SK-N-MC (cell line): ENCODE measurements at regions not wholly inside any gene's neighbourhood (a gene's known extent, or its start where the extent isn't known, plus 50 kb on each side); places are given as distances from the start of the nearest gene placed in this dataset.
"Not testable (repeated sequence)": the region's sequence is repeated elsewhere in the genome, so short reads cannot be mapped to it uniquely, and the experiment has no call there.

ENCODE experiments used
- DNase-seq: peaks from one replicate; pipeline ENCODE4 v3.0.0-alpha.2; 2011; ENCODE audit warnings: low read depth, low spot score
- H3K27ac ChIP-seq: fragments of 200-600 bp; sonication (generic); 2 replicates; pipeline ENCODE4 v1.5.1; 2016; ENCODE audit warnings: mixed run types
- H3K36me3 ChIP-seq: fragments of 200-600 bp; sonication (generic); 2 replicates; pipeline ENCODE4 v1.6.1; 2017; ENCODE audit warnings: antibody characterized with exemption, low read length, mixed read lengths; ENCODE audit not compliant: insufficient read depth
- H3K4me3 ChIP-seq: fragments of 200-600 bp; sonication (generic); 2 replicates; pipeline ENCODE4 v1.5.1; 2016
- H3K9ac ChIP-seq: fragments of 200-600 bp; sonication (generic); 2 replicates; pipeline ENCODE4 v1.8.0; 2017; ENCODE audit warnings: mixed run types, mixed read lengths; ENCODE audit not compliant: insufficient read length
- H3K9me3 ChIP-seq: fragments of 200-600 bp; sonication (generic); 2 replicates; pipeline ENCODE4 v1.6.1; 2017; ENCODE audit warnings: low read depth, mild to moderate bottlenecking, antibody characterized with exemption, low read length, moderate library complexity, mixed read lengths
- EZH2 ChIP-seq: fragments of 200-600 bp; sonication (generic); IDR thresholded peaks from one replicate; pipeline ENCODE4 v1.6.1; 2017; ENCODE audit warnings: antibody characterized with exemption
- FOXP2 ChIP-seq: optimal IDR thresholded peaks from 2 replicates; pipeline ENCODE3; 2011; ENCODE audit warnings: mild to moderate bottlenecking, moderate library complexity; ENCODE audit not compliant: insufficient read depth; ENCODE audit errors: extremely low read length, control extremely low read depth
- POLR2AphosphoS5 ChIP-seq: IDR thresholded peaks from 2 replicates; pipeline ENCODE4 v1.6.1; 2012; ENCODE audit warnings: mild to moderate bottlenecking, low read depth, low read length, borderline replicate concordance

GRCh38 chr5:93359296-93359959, 221.6 kb downstream of the NR2F1-AS1 start:
- peak; percentile 66 for DNase-seq
- Histone ChIP-seq H3K27ac (peak overlapping the region; percentile 15; the same call in 1 of the 2 replicates), H3K9me3 (no peaks in the 10 kb centered on the region), H3K9ac (no peak overlapping the region), H3K36me3 (no peaks in the 10 kb centered on the region), H3K4me3 (peak overlapping the region; percentile 51)
- no peak for TF ChIP-seq EZH2
- peak; percentile 65 for TF ChIP-seq FOXP2
- TF ChIP-seq POLR2AphosphoS5: peak; percentile 18; the same call in 1 of the 2 replicates

DNA sequence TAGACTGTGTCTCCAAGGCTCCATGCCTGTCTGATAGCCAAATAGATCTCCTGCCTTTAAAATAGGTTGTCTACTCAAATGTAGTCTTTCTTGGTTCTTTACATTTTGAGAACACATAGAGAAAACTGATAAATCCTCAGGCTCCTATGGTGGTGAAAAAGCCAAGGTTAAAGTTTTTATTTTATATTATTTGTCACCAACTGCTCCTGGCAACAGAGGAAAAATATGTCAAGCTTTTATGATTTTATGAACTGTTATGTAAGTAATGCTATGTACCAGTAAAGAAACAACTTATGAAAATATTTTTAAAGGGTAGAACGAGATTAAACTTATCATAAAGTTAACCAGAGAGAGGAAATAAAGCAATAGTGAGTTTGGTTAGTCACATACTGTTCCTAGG, 222.8 kb downstream of the NR2F1-AS1 start:
- H3K9ac ChIP-seq: no peak overlapping the region
- DNase-seq: no peak
- no peaks in the 10 kb centered on the region for H3K36me3 ChIP-seq
- H3K4me3 ChIP-seq: no peak overlapping the region
- H3K9me3 ChIP-seq: no peaks in the 10 kb centered on the region
- TF ChIP-seq POLR2AphosphoS5 (no peak), FOXP2 (no peak), EZH2 (no peak)
- no peak overlapping the region for H3K27ac ChIP-seq

- DNase-seq: no peak
- Histone ChIP-seq H3K4me3 (no peak overlapping the region), H3K27ac (no peak overlapping the region), H3K36me3 (no peaks in the 10 kb centered on the region), H3K9me3 (no peaks in the 10 kb centered on the region), H3K9ac (no peak overlapping the region)
- TF ChIP-seq POLR2AphosphoS5 (no peak), EZH2 (no peak), FOXP2 (no peak)
These were observed 223.3 kb downstream of the NR2F1-AS1 start for GRCh38 chr5:93357686-93358085.

- TF ChIP-seq EZH2 (no peak), POLR2AphosphoS5 (no peak), FOXP2 (no peak)
- no peak overlapping the region for H3K4me3 ChIP-seq
- no peak overlapping the region for H3K9ac ChIP-seq
- no peaks in the 10 kb centered on the region for H3K36me3 ChIP-seq
- H3K27ac ChIP-seq: no peak overlapping the region
- H3K9me3 ChIP-seq: no peaks in the 10 kb centered on the region
- DNase-seq: no peak
These were observed 225.3 kb downstream of the NR2F1-AS1 start for GRCh38 chr5:93355691-93356090.

DNA sequence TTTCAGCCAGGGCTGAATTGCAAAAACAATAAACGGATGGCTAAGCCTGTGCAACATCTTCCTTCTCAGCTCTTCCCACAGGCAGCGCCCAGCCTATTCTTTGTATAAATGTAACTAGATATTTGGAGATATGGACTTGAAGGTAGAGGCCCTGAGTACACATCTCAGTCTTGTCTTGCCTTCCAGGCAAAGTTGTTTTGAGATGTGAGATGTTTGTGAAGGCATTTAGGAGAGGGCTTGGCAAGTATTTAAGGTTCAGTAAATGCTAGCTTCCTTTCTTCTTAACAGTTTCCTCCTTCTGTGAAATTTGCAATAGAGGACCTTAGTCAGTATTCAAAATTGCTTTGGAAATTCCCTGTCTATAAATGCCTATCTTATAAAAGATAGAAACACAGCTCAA, 228.8 kb downstream of the NR2F1-AS1 start:
- TF ChIP-seq POLR2AphosphoS5 (no peak), FOXP2 (no peak), EZH2 (no peak)
- no peak for DNase-seq
- H3K9ac ChIP-seq: no peak overlapping the region

DNA sequence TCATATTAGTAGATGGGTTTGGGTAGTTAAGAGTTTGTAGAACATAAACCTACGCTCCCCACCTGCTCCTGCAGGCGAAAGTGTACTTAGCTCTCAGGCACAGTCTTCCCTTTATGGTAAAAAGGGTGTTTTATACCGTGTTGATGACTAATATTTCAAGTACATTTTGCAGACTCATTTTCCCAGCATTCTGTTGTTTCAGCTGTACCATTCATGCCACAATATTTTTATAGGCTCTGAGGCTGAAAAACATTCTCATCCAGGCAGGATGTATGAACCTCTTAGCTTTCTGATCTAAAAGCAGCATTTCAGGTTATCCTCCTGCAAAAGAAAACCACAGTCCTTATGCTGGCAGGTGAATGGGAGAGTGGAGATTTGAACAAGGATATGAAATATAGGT, 231.4 kb downstream of the NR2F1-AS1 start:
- no peak for DNase-seq
- no peak overlapping the region for H3K4me3 ChIP-seq
- H3K9me3 ChIP-seq: no peaks in the 10 kb centered on the region
- H3K9ac ChIP-seq: no peak overlapping the region
- no peak overlapping the region for H3K27ac ChIP-seq
- H3K36me3 ChIP-seq: no peaks in the 10 kb centered on the region
- TF ChIP-seq EZH2: no peak
- TF ChIP-seq FOXP2: no peak
- no peak for TF ChIP-seq POLR2AphosphoS5

More for the DNA sequence above, 228.8 kb downstream of the NR2F1-AS1 start:
- Histone ChIP-seq H3K4me3 (no peak overlapping the region), H3K9me3 (no peaks in the 10 kb centered on the region), H3K36me3 (no peaks in the 10 kb centered on the region), H3K27ac (no peak overlapping the region)

GRCh38 chr5:93348231-93348630, 232.8 kb downstream of the NR2F1-AS1 start:
- no peak for TF ChIP-seq FOXP2
- no peak for TF ChIP-seq POLR2AphosphoS5
- no peak for TF ChIP-seq EZH2
- Histone ChIP-seq H3K9ac (no peak overlapping the region), H3K36me3 (no peaks in the 10 kb centered on the region), H3K9me3 (no peaks in the 10 kb centered on the region), H3K27ac (no peak overlapping the region), H3K4me3 (no peak overlapping the region)
- no peak for DNase-seq

DNA sequence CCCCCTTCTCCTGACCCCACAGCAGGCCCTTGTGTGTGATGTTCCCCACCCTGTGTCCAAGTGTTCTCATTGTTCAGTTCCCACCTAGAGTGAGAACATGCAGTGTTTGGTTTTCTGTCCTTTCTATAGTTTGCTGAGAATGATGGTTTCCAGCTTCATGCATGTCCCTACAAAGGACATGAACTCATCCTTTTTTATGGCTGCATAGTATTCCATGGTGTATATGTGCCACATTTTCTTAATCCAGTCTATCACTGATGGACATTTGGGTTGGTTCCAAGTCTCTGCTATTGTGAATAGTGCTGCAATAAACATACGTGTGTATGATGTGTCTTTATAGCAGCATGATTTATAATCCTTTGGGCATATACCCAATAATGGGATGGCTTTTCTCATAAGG, 234.2 kb downstream of the NR2F1-AS1 start:
- not testable (repeated sequence) for H3K27ac ChIP-seq, H3K9me3 ChIP-seq, H3K9ac ChIP-seq, DNase-seq, H3K36me3 ChIP-seq, H3K4me3 ChIP-seq

DNA sequence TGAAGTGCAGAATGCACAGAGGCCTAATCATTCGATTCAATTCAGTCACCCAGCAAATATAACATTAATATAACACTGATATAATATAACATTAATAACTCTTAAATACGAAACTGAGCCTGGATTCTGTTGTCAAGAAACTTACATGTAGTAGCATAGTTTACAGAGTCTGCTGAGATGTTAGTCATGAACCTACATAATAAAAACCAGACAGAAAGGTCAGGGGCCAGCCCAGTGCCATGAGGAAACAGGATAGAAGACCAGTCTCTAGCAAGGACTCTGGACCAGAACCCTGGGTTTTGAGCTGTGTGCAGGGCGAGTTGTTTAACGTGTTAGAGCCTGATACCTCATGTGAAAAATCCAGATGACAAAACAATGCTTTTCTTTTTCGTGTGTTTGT, 234.7 kb downstream of the NR2F1-AS1 start:
- Histone ChIP-seq H3K9ac (no peak overlapping the region), H3K36me3 (no peaks in the 10 kb centered on the region), H3K27ac (no peak overlapping the region), H3K4me3 (no peak overlapping the region), H3K9me3 (no peaks in the 10 kb centered on the region)
- TF ChIP-seq POLR2AphosphoS5 (no peak), EZH2 (no peak)
- no peak for DNase-seq
